Panc1 (cell line): ENCODE measurements at regions not wholly inside any gene's neighbourhood (a gene's known extent, or its start where the extent isn't known, plus 50 kb on each side); places are given as distances from the start of the nearest gene placed in this dataset.

Experiments used
- ATAC-seq: fragments of 200-7000 bp; cut with Tn5 transposase; 2 replicates; pipeline ENCODE4 v1.9.1; 2020; ENCODE audit warnings: mild to moderate bottlenecking, moderate library complexity
- BruUV-seq: library from RNA; stranded (reverse); fragments of 400-500 nt; replicated peaks from 2 replicates; lab custom pipeline; 2021; lab: Mats Ljungman, UMichigan
- CTCF ChIA-PET: fragments of 300-600 bp; sonication (Branson Sonifier 250); formaldehyde crosslinking; loops from one replicate; lab custom pipeline; 2022; ENCODE audit warnings: antibody characterized with exemption; lab: Charles Lee
- POLR2A ChIA-PET: fragments of 300-600 bp; sonication (Branson Sonifier 250); formaldehyde crosslinking; loops from one replicate; lab custom pipeline; 2022; ENCODE audit warnings: antibody characterized with exemption; lab: Charles Lee
- DNase-seq: peaks from one replicate; pipeline ENCODE4 v3.0.0-alpha.2; 2010; ENCODE audit warnings: low read depth, low spot score
- H3K27ac ChIP-seq: 2 replicates; pipeline ENCODE4 v1.5.1; 2011; ENCODE audit warnings: mild to moderate bottlenecking, low read length, inconsistent platforms
- H3K27me3 ChIP-seq: fragments of 200-500 bp; sonication (Bioruptor generic); 2 replicates; pipeline ENCODE4 v1.6.0; 2014; ENCODE audit warnings: low read length, inconsistent platforms; ENCODE audit not compliant: control insufficient read depth, insufficient read depth
- H3K36me3 ChIP-seq: fragments of 200-500 bp; sonication (Bioruptor generic); 2 replicates; pipeline ENCODE4 v1.5.1; 2014; ENCODE audit warnings: inconsistent platforms, mild to moderate bottlenecking, low read length, moderate library complexity; ENCODE audit not compliant: control insufficient read depth, insufficient read depth
- H3K4me1 ChIP-seq: 2 replicates; pipeline ENCODE4 v1.5.1; 2011; ENCODE audit warnings: inconsistent platforms, mild to moderate bottlenecking, low read length, moderate library complexity; ENCODE audit not compliant: control insufficient read depth, insufficient read depth
- H3K4me3 ChIP-seq, 2 experiments: 2 replicates each; pipeline ENCODE4 v1.5.1; 2011 to 2012; ENCODE audit warnings: low read depth in 2 of 2, low read length in 2 of 2, mild to moderate bottlenecking in 2 of 2, inconsistent platforms in 1 of 2, moderate library complexity in 1 of 2
- H3K9me3 ChIP-seq: fragments of 200-500 bp; sonication (Bioruptor generic); 2 replicates; pipeline ENCODE4 v1.5.1; 2014; ENCODE audit warnings: low read depth, mild to moderate bottlenecking, inconsistent platforms, low read length, moderate library complexity; ENCODE audit not compliant: control insufficient read depth, insufficient read depth
- POLR2AphosphoS5 ChIP-seq: IDR thresholded peaks from 2 replicates; pipeline ENCODE4 v1.6.1; 2012; ENCODE audit warnings: mild to moderate bottlenecking, low read depth, low read length, moderate library complexity
- SIN3A ChIP-seq: IDR thresholded peaks from 2 replicates; pipeline ENCODE4 v1.6.1; 2012; ENCODE audit warnings: low read depth, mild to moderate bottlenecking, low read length, moderate library complexity, borderline replicate concordance; ENCODE audit not compliant: insufficient read depth
- TCF7L2 ChIP-seq: IDR thresholded peaks from 2 replicates; pipeline ENCODE4 v1.6.1; 2011; ENCODE audit warnings: mild to moderate bottlenecking, low read depth, low read length, inconsistent platforms
- in situ Hi-C: cut with HindIII; loops from 2 replicates; pipeline ENCODE4 v1.10.0; 2016; ENCODE audit warnings: low sequenced_read_pairs, low pct_unique_long_range_greater_than_20kb
- intact Hi-C: fragments of 100-400 bp; cut with micrococcal nuclease; formaldehyde crosslinking; loops from one replicate; pipeline ENCODE4 v1.10.0; 2022; ENCODE audit not compliant: unreplicated experiment
- TF ChIP-seq, protein P1 (sequence below), 2 experiments: IDR thresholded peaks; 2 replicates each; pipeline ENCODE4 v1.6.1; 2011 to 2012; ENCODE audit warnings: low read depth in 2 of 2, control low read depth in 1 of 2, low read length in 1 of 2, mild to moderate bottlenecking in 1 of 2, moderate library complexity in 1 of 2; ENCODE audit not compliant: insufficient read depth in 1 of 2
- TF ChIP-seq, protein P2 (sequence below): fragments of 450-650 bp; IDR thresholded peaks from 2 replicates; pipeline ENCODE4 v1.5.1; 2017; ENCODE audit warnings: mild to moderate bottlenecking

- no TSS peak for BruUV-seq
- ChIA-PET POLR2A (no interaction called here), CTCF (interaction anchor here (0.6 kb wide), 1 partner anchor 26 kb away, joined by 5 read pairs; no protein-coding TSS in a partner anchor)
- no peaks in the 10 kb centered on the region for H3K9me3 ChIP-seq
- no peaks in the 10 kb centered on the region for H3K4me1 ChIP-seq
- H3K36me3 ChIP-seq: no peaks in the 10 kb centered on the region
- TF ChIP-seq, protein P1, sequence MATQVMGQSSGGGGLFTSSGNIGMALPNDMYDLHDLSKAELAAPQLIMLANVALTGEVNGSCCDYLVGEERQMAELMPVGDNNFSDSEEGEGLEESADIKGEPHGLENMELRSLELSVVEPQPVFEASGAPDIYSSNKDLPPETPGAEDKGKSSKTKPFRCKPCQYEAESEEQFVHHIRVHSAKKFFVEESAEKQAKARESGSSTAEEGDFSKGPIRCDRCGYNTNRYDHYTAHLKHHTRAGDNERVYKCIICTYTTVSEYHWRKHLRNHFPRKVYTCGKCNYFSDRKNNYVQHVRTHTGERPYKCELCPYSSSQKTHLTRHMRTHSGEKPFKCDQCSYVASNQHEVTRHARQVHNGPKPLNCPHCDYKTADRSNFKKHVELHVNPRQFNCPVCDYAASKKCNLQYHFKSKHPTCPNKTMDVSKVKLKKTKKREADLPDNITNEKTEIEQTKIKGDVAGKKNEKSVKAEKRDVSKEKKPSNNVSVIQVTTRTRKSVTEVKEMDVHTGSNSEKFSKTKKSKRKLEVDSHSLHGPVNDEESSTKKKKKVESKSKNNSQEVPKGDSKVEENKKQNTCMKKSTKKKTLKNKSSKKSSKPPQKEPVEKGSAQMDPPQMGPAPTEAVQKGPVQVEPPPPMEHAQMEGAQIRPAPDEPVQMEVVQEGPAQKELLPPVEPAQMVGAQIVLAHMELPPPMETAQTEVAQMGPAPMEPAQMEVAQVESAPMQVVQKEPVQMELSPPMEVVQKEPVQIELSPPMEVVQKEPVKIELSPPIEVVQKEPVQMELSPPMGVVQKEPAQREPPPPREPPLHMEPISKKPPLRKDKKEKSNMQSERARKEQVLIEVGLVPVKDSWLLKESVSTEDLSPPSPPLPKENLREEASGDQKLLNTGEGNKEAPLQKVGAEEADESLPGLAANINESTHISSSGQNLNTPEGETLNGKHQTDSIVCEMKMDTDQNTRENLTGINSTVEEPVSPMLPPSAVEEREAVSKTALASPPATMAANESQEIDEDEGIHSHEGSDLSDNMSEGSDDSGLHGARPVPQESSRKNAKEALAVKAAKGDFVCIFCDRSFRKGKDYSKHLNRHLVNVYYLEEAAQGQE (IDR thresholded peaks at IDR 0.05; ENCODE audit: insufficient read depth in 1 of 2, low read depth in 2 of 2, low read length in 1 of 2): no peak
- TF ChIP-seq TCF7L2: no peak
- no peak for TF ChIP-seq POLR2AphosphoS5
- TF ChIP-seq SIN3A: no peak
- TF ChIP-seq, protein P2, sequence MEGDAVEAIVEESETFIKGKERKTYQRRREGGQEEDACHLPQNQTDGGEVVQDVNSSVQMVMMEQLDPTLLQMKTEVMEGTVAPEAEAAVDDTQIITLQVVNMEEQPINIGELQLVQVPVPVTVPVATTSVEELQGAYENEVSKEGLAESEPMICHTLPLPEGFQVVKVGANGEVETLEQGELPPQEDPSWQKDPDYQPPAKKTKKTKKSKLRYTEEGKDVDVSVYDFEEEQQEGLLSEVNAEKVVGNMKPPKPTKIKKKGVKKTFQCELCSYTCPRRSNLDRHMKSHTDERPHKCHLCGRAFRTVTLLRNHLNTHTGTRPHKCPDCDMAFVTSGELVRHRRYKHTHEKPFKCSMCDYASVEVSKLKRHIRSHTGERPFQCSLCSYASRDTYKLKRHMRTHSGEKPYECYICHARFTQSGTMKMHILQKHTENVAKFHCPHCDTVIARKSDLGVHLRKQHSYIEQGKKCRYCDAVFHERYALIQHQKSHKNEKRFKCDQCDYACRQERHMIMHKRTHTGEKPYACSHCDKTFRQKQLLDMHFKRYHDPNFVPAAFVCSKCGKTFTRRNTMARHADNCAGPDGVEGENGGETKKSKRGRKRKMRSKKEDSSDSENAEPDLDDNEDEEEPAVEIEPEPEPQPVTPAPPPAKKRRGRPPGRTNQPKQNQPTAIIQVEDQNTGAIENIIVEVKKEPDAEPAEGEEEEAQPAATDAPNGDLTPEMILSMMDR: no peak
- in situ Hi-C loops: no loop called here
- no peak overlapping the region for H3K27ac ChIP-seq
- intact Hi-C loops: no loop called here
- ATAC-seq (no peak), DNase-seq (no peak)
- H3K27me3 ChIP-seq: no peaks in the 10 kb centered on the region
- H3K4me3 ChIP-seq: no peak overlapping the region
Observed at GRCh38 chr6:41996997-41997396, 53.3 kb upstream of the TAF8 start.

DNA sequence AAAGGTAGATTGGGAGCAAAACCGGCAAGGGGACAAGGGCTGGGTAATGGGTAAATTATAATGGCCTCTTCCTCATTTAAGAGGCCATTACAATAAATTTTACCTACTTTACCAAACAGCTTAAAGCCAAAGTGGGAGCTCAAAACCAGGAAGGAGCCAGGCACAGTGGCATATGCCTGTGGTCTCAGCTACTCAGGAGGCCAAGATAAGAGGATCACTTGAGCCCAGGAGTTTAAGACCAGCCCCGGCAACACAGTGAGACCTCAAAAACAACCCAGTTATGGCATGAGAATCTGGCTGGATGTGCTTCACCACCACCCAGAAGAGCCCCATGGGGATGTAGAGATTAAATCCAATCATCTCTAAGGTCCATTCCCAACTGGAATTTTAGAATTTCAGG is 52.9 kb upstream of the TAF8 start:
- Histone ChIP-seq H3K27me3 (no peaks in the 10 kb centered on the region), H3K27ac (no peak overlapping the region), H3K4me3 (no peak overlapping the region), H3K36me3 (no peaks in the 10 kb centered on the region), H3K9me3 (no peaks in the 10 kb centered on the region), H3K4me1 (no peaks in the 10 kb centered on the region)
- ChIA-PET POLR2A (no interaction called here), CTCF (no interaction called here)
- in situ Hi-C loops (no loop called here), intact Hi-C loops (no loop called here)
- no peak for TF ChIP-seq POLR2AphosphoS5
- TF ChIP-seq, protein P2: no peak
- TF ChIP-seq, protein P1 (IDR thresholded peaks at IDR 0.05; ENCODE audit: insufficient read depth in 1 of 2, low read depth in 2 of 2, low read length in 1 of 2): no peak
- TF ChIP-seq TCF7L2: no peak
- DNase-seq: no peak
- no peak for ATAC-seq
- BruUV-seq: no TSS peak
